AG04450 (cell line): ENCODE measurements at regions not wholly inside any gene's neighbourhood (a gene's known extent, or its start where the extent isn't known, plus 50 kb on each side); places are given as distances from the start of the nearest gene placed in this dataset.

Experiments
- CTCF ChIA-PET: fragments of 300-600, 350-600 bp; formaldehyde crosslinking; extraction: SDS; loops from one replicate; lab custom pipeline; 2022; ENCODE audit warnings: antibody characterized with exemption, inconsistent platforms; lab: Charles Lee
- POLR2A ChIA-PET: fragments of 350-600 bp; formaldehyde crosslinking; extraction: SDS; loops from one replicate; lab custom pipeline; 2021; ENCODE audit warnings: antibody characterized with exemption, inconsistent platforms; lab: Yijun Ruan, JAX
- DNase-seq: peaks from one replicate; pipeline ENCODE4 v3.0.0-alpha.2; 2011; ENCODE audit warnings: low read depth, low spot score
- H3K27ac ChIP-seq: one replicate; pipeline ENCODE4 v1.5.1; 2012; ENCODE audit warnings: low read depth, low read length, control low read depth
- H3K27me3 ChIP-seq: one replicate; pipeline ENCODE4 v1.6.0; 2012; ENCODE audit warnings: low read length; ENCODE audit not compliant: control insufficient read depth, insufficient read depth
- H3K4me3 ChIP-seq: 2 replicates; pipeline ENCODE4 v1.5.1; 2011; ENCODE audit warnings: mild to moderate bottlenecking, low read depth, low read length, control low read depth
- H3K9me3 ChIP-seq: 2 replicates; pipeline ENCODE4 v1.5.1; 2012; ENCODE audit warnings: low read length; ENCODE audit not compliant: control insufficient read depth, insufficient read depth
- TF ChIP-seq, protein P1 (sequence below): IDR thresholded peaks from 2 replicates; pipeline ENCODE4 v1.5.1; 2011; ENCODE audit warnings: low read depth, low read length, control low read depth, inconsistent platforms

- peaks cover 2% of the 10 kb centered on the region for H3K27me3 ChIP-seq
- TF ChIP-seq, protein P1, sequence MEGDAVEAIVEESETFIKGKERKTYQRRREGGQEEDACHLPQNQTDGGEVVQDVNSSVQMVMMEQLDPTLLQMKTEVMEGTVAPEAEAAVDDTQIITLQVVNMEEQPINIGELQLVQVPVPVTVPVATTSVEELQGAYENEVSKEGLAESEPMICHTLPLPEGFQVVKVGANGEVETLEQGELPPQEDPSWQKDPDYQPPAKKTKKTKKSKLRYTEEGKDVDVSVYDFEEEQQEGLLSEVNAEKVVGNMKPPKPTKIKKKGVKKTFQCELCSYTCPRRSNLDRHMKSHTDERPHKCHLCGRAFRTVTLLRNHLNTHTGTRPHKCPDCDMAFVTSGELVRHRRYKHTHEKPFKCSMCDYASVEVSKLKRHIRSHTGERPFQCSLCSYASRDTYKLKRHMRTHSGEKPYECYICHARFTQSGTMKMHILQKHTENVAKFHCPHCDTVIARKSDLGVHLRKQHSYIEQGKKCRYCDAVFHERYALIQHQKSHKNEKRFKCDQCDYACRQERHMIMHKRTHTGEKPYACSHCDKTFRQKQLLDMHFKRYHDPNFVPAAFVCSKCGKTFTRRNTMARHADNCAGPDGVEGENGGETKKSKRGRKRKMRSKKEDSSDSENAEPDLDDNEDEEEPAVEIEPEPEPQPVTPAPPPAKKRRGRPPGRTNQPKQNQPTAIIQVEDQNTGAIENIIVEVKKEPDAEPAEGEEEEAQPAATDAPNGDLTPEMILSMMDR: no peak
- ChIA-PET POLR2A (no interaction called here), CTCF (no interaction called here)
- H3K4me3 ChIP-seq: no peak overlapping the region
- no peak overlapping the region for H3K27ac ChIP-seq
- no peak for DNase-seq
- no peaks in the 10 kb centered on the region for H3K9me3 ChIP-seq
Measured at GRCh38 chr6:109237986-109238329, 142.7 kb downstream of the CEP57L1 start.

GRCh38 chr6:109237077-109237985 is 142.0 kb downstream of the CEP57L1 start:
- H3K9me3 ChIP-seq: no peaks in the 10 kb centered on the region
- no peak overlapping the region for H3K4me3 ChIP-seq
- POLR2A ChIA-PET: no interaction called here
- CTCF ChIA-PET: no interaction called here
- no peak overlapping the region for H3K27ac ChIP-seq
- peaks cover 2% of the 10 kb centered on the region for H3K27me3 ChIP-seq
- no peak for DNase-seq
- TF ChIP-seq, protein P1: no peak

- Histone ChIP-seq H3K4me3 (no peak overlapping the region), H3K27me3 (peaks cover 2% of the 10 kb centered on the region), H3K27ac (no peak overlapping the region), H3K9me3 (no peaks in the 10 kb centered on the region)
- POLR2A ChIA-PET: no interaction called here
- CTCF ChIA-PET: no interaction called here
- no peak for DNase-seq
- TF ChIP-seq, protein P1: no peak
Measured at GRCh38 chr6:109236115-109237076, 141.1 kb downstream of the CEP57L1 start.

DNA sequence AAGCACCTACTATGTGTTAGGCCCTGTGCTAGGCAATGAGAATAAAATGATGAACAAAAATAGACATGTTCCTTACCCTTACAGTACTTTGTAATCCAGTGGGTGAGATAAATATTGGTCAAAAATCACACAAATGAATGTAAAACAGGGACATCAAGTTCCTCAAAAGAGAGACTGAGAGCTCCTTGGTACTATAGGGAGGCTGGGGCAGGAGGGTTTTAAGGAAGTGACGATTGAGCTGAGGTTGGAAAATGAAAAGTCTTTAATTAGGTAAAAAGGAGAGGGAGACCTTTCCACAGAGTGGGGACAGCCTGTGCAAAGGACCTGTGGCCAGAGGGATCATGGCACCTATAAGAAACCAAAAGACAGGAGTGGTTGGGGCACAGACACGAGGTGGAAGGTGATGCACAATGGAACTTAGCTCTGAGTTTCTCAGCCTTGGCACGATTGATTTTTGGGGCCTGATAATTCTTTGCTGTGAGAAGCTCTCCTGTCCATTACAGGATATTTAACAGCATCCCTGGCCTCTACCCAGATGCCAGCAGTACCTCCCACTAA is 140.3 kb downstream of the CEP57L1 start:
- Histone ChIP-seq H3K4me3 (no peak overlapping the region), H3K27ac (no peak overlapping the region), H3K9me3 (no peaks in the 10 kb centered on the region), H3K27me3 (peaks cover 5% of the 10 kb centered on the region)
- no peak for DNase-seq
- ChIA-PET POLR2A (no interaction called here), CTCF (no interaction called here)
- TF ChIP-seq, protein P1: no peak
